Nephron progenitor cell (in vitro differentiated cells): ENCODE measurements at regions not wholly inside any gene's neighbourhood (a gene's known extent, or its start where the extent isn't known, plus 50 kb on each side); places are given as distances from the start of the nearest gene placed in this dataset.
A peak's percentile ranks its signal among the peaks of the same experiment; 100 is the strongest.

Experiments
- DNase-seq: peaks from one replicate; pipeline ENCODE4 v3.0.0; 2021
- H3K27ac Mint-ChIP-seq: 2 replicates; pipeline ENCODE4 v1.8.0; 2021; ENCODE audit warnings: mild to moderate bottlenecking, moderate library complexity, mixed read lengths
- H3K27me3 Mint-ChIP-seq: 2 replicates; pipeline ENCODE4 v1.8.0; 2021; ENCODE audit warnings: mild to moderate bottlenecking, low read depth, mixed read lengths; ENCODE audit not compliant: poor library complexity
- H3K36me3 Mint-ChIP-seq: 2 replicates; pipeline ENCODE4 v1.8.0; 2021; ENCODE audit warnings: low read depth, mixed read lengths
- H3K4me1 Mint-ChIP-seq: 2 replicates; pipeline ENCODE4 v1.8.0; 2021; ENCODE audit warnings: mixed read lengths
- H3K4me3 Mint-ChIP-seq: 2 replicates; pipeline ENCODE4 v1.8.0; 2021; ENCODE audit warnings: mild to moderate bottlenecking, moderate library complexity, mixed read lengths
- H3K9me3 Mint-ChIP-seq: 2 replicates; pipeline ENCODE4 v1.8.0; 2021; ENCODE audit warnings: mild to moderate bottlenecking, moderate library complexity, mixed read lengths
- TF ChIP-seq, protein P1 (sequence below): fragments of 200-600 bp; sonication (generic); IDR thresholded peaks from 2 replicates; pipeline ENCODE4 v1.5.0; 2021; ENCODE audit warnings: antibody characterized with exemption

DNA sequence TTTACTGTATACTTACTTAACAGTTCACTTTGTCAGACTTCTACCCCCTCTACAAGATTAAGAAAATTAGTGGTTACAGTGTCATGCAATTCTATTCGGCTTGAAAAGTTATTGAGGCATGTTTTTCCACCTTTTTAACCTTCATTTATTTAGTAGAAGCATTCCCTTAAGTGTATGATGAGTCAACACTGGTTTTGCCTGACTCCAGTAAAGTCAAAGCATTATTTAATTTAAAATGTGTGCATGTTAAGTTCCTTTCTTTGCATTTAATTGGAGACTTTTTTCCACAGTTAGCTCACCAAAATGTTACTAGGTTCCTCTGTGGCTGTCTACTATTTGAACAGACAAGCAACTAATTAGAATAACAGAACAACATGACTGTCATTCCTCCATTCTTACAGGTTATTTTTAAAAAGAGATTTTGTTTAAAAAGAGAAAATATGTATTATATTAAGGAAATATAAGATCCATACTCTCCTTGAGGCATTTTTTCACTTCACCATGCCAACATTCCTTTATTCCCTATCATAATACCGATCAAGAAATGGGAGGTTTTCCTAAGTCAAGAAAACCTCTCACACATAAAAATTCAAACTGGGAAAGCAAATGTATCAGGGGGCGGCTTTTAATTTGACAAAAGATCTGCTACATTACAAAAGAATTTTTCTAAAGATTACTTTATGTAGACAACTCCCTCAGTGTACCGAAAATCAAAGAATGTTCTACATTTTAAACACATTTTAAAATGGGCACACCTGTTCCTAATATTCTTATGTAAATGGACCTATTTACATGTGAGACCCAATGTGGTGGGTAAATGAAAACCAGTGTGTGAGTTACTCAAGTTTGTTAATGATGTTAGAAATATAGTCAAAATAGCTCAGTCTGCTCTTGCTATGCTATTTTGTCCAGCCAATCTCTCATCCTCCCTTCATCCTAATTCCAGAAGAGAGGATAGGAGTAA, 361.2 kb downstream of the UTRN start:
- TF ChIP-seq, protein P1, sequence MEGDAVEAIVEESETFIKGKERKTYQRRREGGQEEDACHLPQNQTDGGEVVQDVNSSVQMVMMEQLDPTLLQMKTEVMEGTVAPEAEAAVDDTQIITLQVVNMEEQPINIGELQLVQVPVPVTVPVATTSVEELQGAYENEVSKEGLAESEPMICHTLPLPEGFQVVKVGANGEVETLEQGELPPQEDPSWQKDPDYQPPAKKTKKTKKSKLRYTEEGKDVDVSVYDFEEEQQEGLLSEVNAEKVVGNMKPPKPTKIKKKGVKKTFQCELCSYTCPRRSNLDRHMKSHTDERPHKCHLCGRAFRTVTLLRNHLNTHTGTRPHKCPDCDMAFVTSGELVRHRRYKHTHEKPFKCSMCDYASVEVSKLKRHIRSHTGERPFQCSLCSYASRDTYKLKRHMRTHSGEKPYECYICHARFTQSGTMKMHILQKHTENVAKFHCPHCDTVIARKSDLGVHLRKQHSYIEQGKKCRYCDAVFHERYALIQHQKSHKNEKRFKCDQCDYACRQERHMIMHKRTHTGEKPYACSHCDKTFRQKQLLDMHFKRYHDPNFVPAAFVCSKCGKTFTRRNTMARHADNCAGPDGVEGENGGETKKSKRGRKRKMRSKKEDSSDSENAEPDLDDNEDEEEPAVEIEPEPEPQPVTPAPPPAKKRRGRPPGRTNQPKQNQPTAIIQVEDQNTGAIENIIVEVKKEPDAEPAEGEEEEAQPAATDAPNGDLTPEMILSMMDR = no peak
- no peak overlapping the region for H3K27ac Mint-ChIP-seq
- H3K27me3 Mint-ChIP-seq = no peaks in the 10 kb centered on the region

DNA sequence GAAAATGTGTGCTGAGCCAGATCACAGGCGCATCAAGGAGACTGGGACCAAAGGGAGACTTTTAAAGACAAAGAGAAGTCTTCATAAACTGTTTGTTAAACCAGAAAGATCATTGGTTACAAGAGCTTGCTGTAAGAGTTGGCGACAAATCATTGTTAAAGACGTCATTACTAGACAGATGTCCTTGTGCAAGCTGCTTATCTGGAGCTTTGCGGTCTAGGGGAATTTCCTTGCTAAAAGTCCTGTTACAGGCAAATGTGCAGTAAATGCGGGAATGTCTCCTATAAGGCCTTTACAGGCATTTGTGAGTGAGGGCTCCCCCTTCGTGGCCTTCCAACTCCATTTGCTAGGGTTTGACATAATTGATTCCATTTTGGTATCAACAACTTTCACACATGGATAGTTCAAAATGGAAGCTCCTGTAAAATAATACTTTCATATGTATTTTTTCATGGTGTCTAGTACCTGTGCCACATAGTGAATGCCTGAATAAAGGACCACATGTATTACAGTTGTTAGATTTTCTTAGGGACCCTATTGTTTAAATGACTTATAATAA, 362.4 kb downstream of the UTRN start:
- TF ChIP-seq, protein P1 = no peak
- H3K4me1 Mint-ChIP-seq = peaks cover 15% of the 10 kb centered on the region
- H3K27me3 Mint-ChIP-seq = no peaks in the 10 kb centered on the region
- H3K36me3 Mint-ChIP-seq = peaks cover 13% of the 10 kb centered on the region
- H3K9me3 Mint-ChIP-seq = peaks cover 7% of the 10 kb centered on the region
- DNase-seq = no peak
- H3K27ac Mint-ChIP-seq = no peak overlapping the region
- H3K4me3 Mint-ChIP-seq = no peak overlapping the region

More for the DNA sequence above, 361.2 kb downstream of the UTRN start:
- peaks cover 7% of the 10 kb centered on the region for H3K9me3 Mint-ChIP-seq
- no peak for DNase-seq
- H3K4me1 Mint-ChIP-seq = peaks cover 15% of the 10 kb centered on the region
- H3K36me3 Mint-ChIP-seq = peaks cover 13% of the 10 kb centered on the region
- no peak overlapping the region for H3K4me3 Mint-ChIP-seq

GRCh38 chr6:144647971-144648651, 363.0 kb downstream of the UTRN start:
- H3K27me3 Mint-ChIP-seq = no peaks in the 10 kb centered on the region
- peaks cover 7% of the 10 kb centered on the region for H3K9me3 Mint-ChIP-seq
- H3K36me3 Mint-ChIP-seq = peaks cover 13% of the 10 kb centered on the region
- TF ChIP-seq, protein P1 = no peak
- no peak for DNase-seq
- peaks cover 15% of the 10 kb centered on the region for H3K4me1 Mint-ChIP-seq
- peak overlapping the region; percentile 53 for H3K27ac Mint-ChIP-seq
- no peak overlapping the region for H3K4me3 Mint-ChIP-seq

GRCh38 chr6:144649085-144649484, 363.9 kb downstream of the UTRN start:
- Mint-ChIP-seq H3K4me1 (peaks cover 20% of the 10 kb centered on the region), H3K36me3 (peaks cover 13% of the 10 kb centered on the region), H3K9me3 (peaks cover 7% of the 10 kb centered on the region), H3K4me3 (no peak overlapping the region), H3K27ac (no peak overlapping the region), H3K27me3 (no peaks in the 10 kb centered on the region)
- no peak for DNase-seq
- TF ChIP-seq, protein P1 = no peak

DNA sequence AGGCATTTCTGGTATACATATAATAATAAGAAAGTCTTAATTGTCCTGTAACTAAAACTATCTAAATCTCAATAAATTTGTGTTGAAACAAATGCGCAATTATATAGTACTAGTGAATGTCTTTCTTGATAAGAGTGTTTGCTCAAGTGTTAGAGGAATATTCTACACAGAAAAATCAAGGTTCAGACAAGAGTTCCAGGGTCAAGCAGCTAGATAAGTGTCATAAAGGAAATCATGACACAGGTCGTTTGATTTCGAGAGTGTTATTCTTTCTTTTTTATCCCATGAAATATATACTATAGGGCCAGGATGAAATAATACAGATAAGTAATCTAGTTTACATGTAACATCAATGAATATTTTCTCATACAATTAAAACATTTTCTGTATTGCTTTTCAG, 366.1 kb downstream of the UTRN start:
- H3K27me3 Mint-ChIP-seq = no peaks in the 10 kb centered on the region
- peaks cover 36% of the 10 kb centered on the region for H3K4me1 Mint-ChIP-seq
- DNase-seq = no peak
- H3K4me3 Mint-ChIP-seq = no peak overlapping the region
- H3K9me3 Mint-ChIP-seq = peaks cover 7% of the 10 kb centered on the region
- peaks cover 13% of the 10 kb centered on the region for H3K36me3 Mint-ChIP-seq
- no peak overlapping the region for H3K27ac Mint-ChIP-seq
- TF ChIP-seq, protein P1 = no peak
